CD14-positive monocyte (primary cell): ENCODE measurements at regions not wholly inside any gene's neighbourhood (a gene's known extent, or its start where the extent isn't known, plus 50 kb on each side); places are given as distances from the start of the nearest gene placed in this dataset.

Experiments used
- DNase-seq, 3 donors: peaks; one replicate each; pipeline ENCODE4 v3.0.0-alpha.2; 2011 to 2022
- H2AFZ ChIP-seq: 2 replicates; pipeline ENCODE4 v1.6.0; 2012; ENCODE audit warnings: mild to moderate bottlenecking, low read depth, low read length, inconsistent platforms; ENCODE audit not compliant: insufficient read depth, poor library complexity, severe bottlenecking
- H3K27ac ChIP-seq, 2 donors: 1 replicate in 1 of 2; 2 replicates in 1 of 2; pipeline ENCODE4 v1.5.1; 2012 to 2013; ENCODE audit warnings: low read length in 2 of 2, control low read depth in 1 of 2, inconsistent platforms in 1 of 2, low read depth in 1 of 2, mild to moderate bottlenecking in 1 of 2
- H3K27me3 ChIP-seq, 2 donors: one replicate each; pipeline versions ENCODE4 v1.6.0 to v1.6.1; 2011 to 2013; ENCODE audit warnings: low read length in 2 of 2; ENCODE audit not compliant: control insufficient read depth in 2 of 2, insufficient read depth in 2 of 2
- H3K36me3 ChIP-seq, 2 donors: replicated peaks in 1 of 2; 1 replicate in 1 of 2; 2 replicates in 1 of 2; pipeline versions ENCODE4 v1.5.1 to v1.6.1; 2012 to 2013; ENCODE audit warnings: low read length in 2 of 2, control low read depth in 1 of 2, inconsistent platforms in 1 of 2, mild to moderate bottlenecking in 1 of 2; ENCODE audit not compliant: insufficient read depth in 2 of 2, control insufficient read depth in 1 of 2
- H3K4me1 ChIP-seq, 2 donors: 1 replicate in 1 of 2; 2 replicates in 1 of 2; pipeline versions ENCODE4 v1.5.1 to v1.6.1; 2012 to 2013; ENCODE audit warnings: low read length in 2 of 2, control low read depth in 1 of 2, inconsistent platforms in 1 of 2, mild to moderate bottlenecking in 1 of 2, moderate library complexity in 1 of 2; ENCODE audit not compliant: insufficient read depth in 2 of 2, control insufficient read depth in 1 of 2
- H3K4me2 ChIP-seq: replicated peaks from 2 replicates; pipeline ENCODE3; 2012; ENCODE audit warnings: low read length, moderate library complexity, mild to moderate bottlenecking; ENCODE audit not compliant: poor library complexity, severe bottlenecking; ENCODE audit errors: extremely low read depth
- H3K4me3 ChIP-seq, 3 experiments: fragments of 200-600 bp in 1 of 3; sonication (generic) in 1 of 3; replicated peaks in 1 of 3; 1 replicate in 2 of 3; 2 replicates in 1 of 3; pipeline ENCODE4 v1.5.1; 2011 to 2013; ENCODE audit warnings: low read length in 3 of 3, mild to moderate bottlenecking in 3 of 3, control low read depth in 2 of 3, low read depth in 2 of 3, inconsistent platforms in 1 of 3, moderate library complexity in 1 of 3
- H3K79me2 ChIP-seq: 2 replicates; pipeline ENCODE4 v1.6.0; 2012; ENCODE audit warnings: mild to moderate bottlenecking, control low read depth, inconsistent platforms, low read length, moderate library complexity; ENCODE audit not compliant: insufficient read depth
- H3K9ac ChIP-seq: 2 replicates; pipeline ENCODE4 v1.6.0; 2017; ENCODE audit warnings: low read length, mild to moderate bottlenecking; ENCODE audit not compliant: insufficient read depth, poor library complexity, severe bottlenecking
- H3K9me3 ChIP-seq, 2 donors: replicated peaks in 1 of 2; 1 replicate in 1 of 2; 2 replicates in 1 of 2; pipeline versions ENCODE4 v1.5.1 to v1.6.1; 2012 to 2013; ENCODE audit warnings: low read length in 2 of 2, control low read depth in 1 of 2; ENCODE audit not compliant: control insufficient read depth in 1 of 2, insufficient read depth in 1 of 2
- H4K20me1 ChIP-seq: 2 replicates; pipeline ENCODE4 v1.6.0; 2012; ENCODE audit warnings: mild to moderate bottlenecking, low read length, control low read depth, moderate library complexity; ENCODE audit not compliant: insufficient read depth
- H3K27ac Mint-ChIP-seq, 7 donors: one replicate each; pipeline ENCODE4 v1.8.0; 2020; ENCODE audit warnings: mild to moderate bottlenecking in 7 of 7, mixed read lengths in 7 of 7, moderate library complexity in 6 of 7, inconsistent platforms in 2 of 7
- H3K27me3 Mint-ChIP-seq, 3 donors: one replicate each; pipeline ENCODE4 v1.8.0; 2021 to 2022; ENCODE audit warnings: low read depth in 3 of 3, mild to moderate bottlenecking in 3 of 3, mixed read lengths in 3 of 3, moderate library complexity in 3 of 3, inconsistent platforms in 1 of 3
- H3K36me3 Mint-ChIP-seq, 2 donors: one replicate each; pipeline ENCODE4 v1.8.0; 2020; ENCODE audit warnings: mixed read lengths in 2 of 2, inconsistent platforms in 1 of 2, mild to moderate bottlenecking in 1 of 2
- H3K4me1 Mint-ChIP-seq: one replicate; pipeline ENCODE4 v1.8.0; 2020; ENCODE audit warnings: mild to moderate bottlenecking, mixed read lengths
- H3K4me3 Mint-ChIP-seq, 2 donors: one replicate each; pipeline ENCODE4 v1.8.0; 2020; ENCODE audit warnings: mild to moderate bottlenecking in 2 of 2, mixed read lengths in 2 of 2, moderate library complexity in 1 of 2
- H3K9me3 Mint-ChIP-seq, 7 donors: one replicate each; pipeline ENCODE4 v1.8.0; 2020 to 2022; ENCODE audit warnings: mixed read lengths in 7 of 7, mild to moderate bottlenecking in 6 of 7, moderate library complexity in 6 of 7, inconsistent platforms in 2 of 7
- CTCF ChIP-seq: fragments of 200-600 bp; IDR thresholded peaks from one replicate; pipeline ENCODE4 v1.8.0; 2022; ENCODE audit warnings: antibody characterized with exemption, mild to moderate bottlenecking
- WGBS: methylation state at CpG from one replicate; pipeline ENCODE4 v1.1.5; 2013; ENCODE audit warnings: missing lambda C conversion rate; ENCODE audit not compliant: insufficient coverage; 5-methylcytosine and 5-hydroxymethylcytosine counted together
- intact Hi-C, 2 donors: fragments of 100-400 bp; cut with micrococcal nuclease; formaldehyde crosslinking; loops; one replicate each; pipeline versions ENCODE4 v1.15.0 to v1.15.1; 2023

DNA sequence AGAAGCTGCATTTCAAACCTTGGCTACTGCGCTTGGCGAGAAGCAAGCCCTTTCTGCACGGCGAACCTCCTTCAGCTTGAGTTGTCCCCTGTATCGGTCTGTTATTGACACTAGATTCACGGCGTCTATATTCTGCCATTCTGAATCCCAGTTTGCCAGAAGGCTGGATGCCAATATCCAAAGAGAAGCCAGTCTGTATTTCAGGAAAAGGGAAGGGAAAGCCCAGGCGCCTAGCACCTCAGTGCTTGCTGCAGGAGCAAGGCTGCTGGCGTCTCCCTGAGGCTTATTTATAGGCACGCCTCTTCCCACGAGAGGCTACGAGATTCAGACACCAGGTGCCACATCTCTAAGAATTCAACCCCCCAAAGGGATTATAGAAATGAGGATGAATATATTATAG lies 89.6 kb upstream of the CDH4 start:
- Mint-ChIP-seq H3K27ac (no peak overlapping the region), H3K36me3 (no peaks in the 10 kb centered on the region), H3K9me3 (peaks cover 0 to 12% (median 6%) of the 10 kb centered on the region in 7 donors), H3K4me1 (no peaks in the 10 kb centered on the region), H3K4me3 (no peak overlapping the region), H3K27me3 (peaks cover 4 to 8% (median 7%) of the 10 kb centered on the region in 3 donors)
- Histone ChIP-seq H3K9me3 (peaks cover 0 to 9% of the 10 kb centered on the region in 2 donors), H3K4me2 (no peak overlapping the region), H3K4me3 (no peak overlapping the region), H3K36me3 (no peaks in the 10 kb centered on the region), H4K20me1 (no peaks in the 10 kb centered on the region), H3K9ac (no peak overlapping the region), H3K79me2 (no peaks in the 10 kb centered on the region), H3K27me3 (no peaks in the 10 kb centered on the region), H2AFZ (no peak overlapping the region), H3K4me1 (no peaks in the 10 kb centered on the region), H3K27ac (no peak overlapping the region)
- no peak for DNase-seq
- 94% methylated on average over 7 of the region's 12 CpGs for WGBS
- intact Hi-C loops: no loop called here
- TF ChIP-seq CTCF: no peak

GRCh38 chr20:61163031-61163430 lies 89.0 kb upstream of the CDH4 start:
- Mint-ChIP-seq H3K9me3 (peaks cover 0 to 8% (median 3%) of the 10 kb centered on the region in 7 donors), H3K27ac (no peak overlapping the region), H3K4me1 (no peaks in the 10 kb centered on the region), H3K27me3 (peaks cover 4 to 8% (median 7%) of the 10 kb centered on the region in 3 donors), H3K4me3 (no peak overlapping the region), H3K36me3 (no peaks in the 10 kb centered on the region)
- Histone ChIP-seq H3K27me3 (no peaks in the 10 kb centered on the region), H3K4me1 (no peaks in the 10 kb centered on the region), H3K4me3 (no peak overlapping the region), H4K20me1 (no peaks in the 10 kb centered on the region), H3K9ac (no peak overlapping the region), H3K27ac (no peak overlapping the region), H3K4me2 (no peak overlapping the region), H2AFZ (no peak overlapping the region), H3K9me3 (peaks cover 0 to 5% of the 10 kb centered on the region in 2 donors), H3K79me2 (no peaks in the 10 kb centered on the region), H3K36me3 (no peaks in the 10 kb centered on the region)
- WGBS: 83% methylated on average over 6 of the region's 7 CpGs
- DNase-seq: no peak
- no peak for TF ChIP-seq CTCF
- intact Hi-C loops: no loop called here
